ENCODE measurements at regions not wholly inside any gene's neighbourhood (a gene's known extent, or its start where the extent isn't known, plus 50 kb on each side); places are given as distances from the start of the nearest gene placed in this dataset.

- ATAC-seq (no peak), DNase-seq (ENCODE audit: missing footprints) (no peak)
- intact Hi-C loops (cut with DNase I): no loop called here
Measured at GRCh38 chr7:36018816-36019484, 134.1 kb upstream of the EEPD1 start.

GRCh38 chr7:36019538-36019937, 133.5 kb upstream of the EEPD1 start:
- intact Hi-C loops (cut with DNase I): no loop called here
- ATAC-seq: no peak
- DNase-seq (ENCODE audit: missing footprints): no peak

- intact Hi-C loops (cut with DNase I): no loop called here
- DNase-seq (ENCODE audit: missing footprints): no peak
- no peak for ATAC-seq
Measured at GRCh38 chr7:36019980-36020379, 133.1 kb upstream of the EEPD1 start.

DNA sequence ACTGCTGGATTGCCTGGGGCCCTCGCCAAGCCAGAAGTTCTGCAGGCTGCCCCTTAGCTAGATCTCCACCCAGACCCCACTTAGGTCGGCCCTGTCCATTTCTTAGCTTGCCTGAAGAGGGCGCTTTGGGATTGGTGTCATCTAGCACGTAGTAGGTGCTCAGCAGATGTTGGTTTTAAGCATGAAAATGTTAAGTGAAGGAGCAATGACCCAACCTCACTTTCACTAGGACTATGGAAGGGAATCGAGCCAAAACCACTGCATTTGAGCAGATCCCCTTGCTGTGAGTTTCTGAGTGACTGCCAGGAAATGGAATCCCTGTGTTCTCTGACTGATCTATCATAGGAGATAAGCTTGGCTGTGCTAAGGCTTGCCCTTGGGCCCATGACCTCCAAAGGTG, 131.7 kb upstream of the EEPD1 start:
- no peak for DNase-seq (ENCODE audit: missing footprints)
- ATAC-seq: peak; percentile 37
- intact Hi-C loops (cut with DNase I): no loop called here

DNA sequence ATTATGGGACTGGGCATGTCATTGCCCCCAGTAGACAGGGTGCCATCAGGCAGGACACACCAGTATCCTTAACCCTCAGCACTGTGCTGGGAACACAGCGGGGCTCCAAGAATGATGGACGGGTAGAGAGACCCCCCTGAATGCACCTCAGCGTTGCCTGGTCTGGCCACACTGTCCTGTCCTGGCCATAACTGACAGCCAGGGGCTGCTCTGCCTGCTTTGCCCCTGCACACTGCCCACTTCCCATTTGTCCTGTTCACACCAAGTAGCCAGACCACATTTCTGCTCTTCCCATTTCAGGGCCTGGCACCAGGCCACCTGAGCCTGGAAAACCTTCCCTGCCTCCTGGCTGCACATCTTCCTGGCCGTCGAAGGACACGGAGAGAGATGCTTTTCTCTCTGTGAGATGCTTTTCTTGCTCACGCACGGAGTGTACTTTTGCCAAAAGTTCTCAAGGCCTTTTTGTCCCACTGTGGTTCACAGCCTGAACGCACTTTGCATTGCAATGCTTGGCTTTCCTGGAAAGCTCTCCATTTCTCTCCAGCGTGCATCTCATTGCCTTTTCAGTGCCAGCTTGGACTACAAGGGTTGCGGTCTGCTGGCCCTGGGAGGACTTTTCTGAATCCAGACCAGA, 131.0 kb upstream of the EEPD1 start:
- DNase-seq (ENCODE audit: missing footprints) (no peak), ATAC-seq (peak; percentile 13)
- intact Hi-C loops (cut with DNase I): no loop called here

DNA sequence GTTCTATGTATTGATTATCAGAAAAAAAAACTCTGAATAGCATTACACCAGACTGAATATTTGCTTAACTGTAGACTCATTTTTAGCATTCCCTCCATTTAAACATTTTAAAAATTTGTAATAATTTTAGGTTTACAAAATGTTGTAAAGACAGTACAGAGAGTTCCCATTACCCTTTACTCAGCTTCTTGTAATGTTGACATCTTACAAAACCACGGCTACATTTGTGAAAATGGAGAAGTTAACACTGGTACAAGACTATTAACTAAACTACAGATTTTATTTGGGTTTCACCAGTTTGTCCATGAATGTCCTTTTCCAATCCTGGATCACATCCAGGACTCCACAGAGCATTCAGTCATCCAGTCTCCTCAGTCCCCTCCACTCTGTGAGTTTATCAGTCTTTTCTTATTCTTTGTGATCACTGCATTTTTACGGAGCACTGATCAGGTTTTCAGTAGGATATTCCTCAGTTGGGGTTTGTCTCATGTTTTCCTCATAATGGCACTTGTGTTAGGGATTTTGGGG, 130.0 kb upstream of the EEPD1 start:
- intact Hi-C loops (cut with DNase I): no loop called here
- no peak for DNase-seq (ENCODE audit: missing footprints)
- no peak for ATAC-seq

GRCh38 chr7:36025190-36025589, 127.9 kb upstream of the EEPD1 start:
- DNase-seq (ENCODE audit: missing footprints) (no peak), ATAC-seq (no peak)
- intact Hi-C loops (cut with DNase I): no loop called here

- DNase-seq (ENCODE audit: missing footprints) (no peak), ATAC-seq (no peak)
- intact Hi-C loops (cut with DNase I): no loop called here
Measured at GRCh38 chr7:36029311-36029710, 123.7 kb upstream of the EEPD1 start.

DNA sequence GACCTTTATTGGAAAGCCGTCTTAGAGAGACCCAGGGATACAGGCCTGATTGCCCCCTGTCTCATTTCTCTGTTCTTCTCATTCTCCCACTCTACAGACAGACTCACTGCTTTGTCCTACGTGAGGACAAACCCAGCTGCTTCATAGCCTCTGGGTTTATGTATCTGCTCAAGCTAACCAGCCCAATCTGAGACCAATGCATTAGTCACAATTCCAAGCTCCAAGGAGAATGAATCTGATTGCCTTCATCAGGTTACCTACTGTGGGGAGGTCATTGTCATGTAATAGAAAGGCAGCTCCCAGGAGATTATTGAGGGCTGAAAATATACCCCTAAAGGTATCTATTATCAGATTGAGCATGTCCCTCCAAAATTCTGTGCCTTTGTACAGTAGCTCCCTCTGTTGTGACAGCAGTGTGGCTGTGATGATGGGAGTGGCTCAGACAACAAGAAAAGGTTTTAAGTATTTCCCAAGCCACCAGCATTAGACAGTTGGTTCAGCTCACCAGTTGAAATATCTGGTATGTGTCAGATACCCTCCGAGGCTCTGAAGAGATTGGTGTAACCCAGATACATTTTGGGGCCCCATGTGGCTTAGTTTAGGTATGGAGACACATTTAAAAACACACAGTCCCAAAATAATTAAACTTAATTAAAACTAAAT, 123.1 kb upstream of the EEPD1 start:
- intact Hi-C loops (cut with DNase I): loop anchor here (5.0 kb wide), 1 partner anchor 52 kb away; no protein-coding TSS in a partner anchor
- no peak for ATAC-seq

GRCh38 chr7:36032361-36032818, 120.7 kb upstream of the EEPD1 start:
- intact Hi-C loops (cut with DNase I): loop anchor here (5.0 kb wide), 1 partner anchor 50 kb away; no protein-coding TSS in a partner anchor
- DNase-seq (ENCODE audit: missing footprints) (no peak), ATAC-seq (no peak)

More for the DNA sequence above, 123.1 kb upstream of the EEPD1 start:
- no peak for DNase-seq (ENCODE audit: missing footprints)

- ATAC-seq (no peak), DNase-seq (ENCODE audit: missing footprints) (no peak)
- intact Hi-C loops (cut with DNase I): loop anchor here (5.0 kb wide), 1 partner anchor 48 kb away; no protein-coding TSS in a partner anchor
Measured at GRCh38 chr7:36034020-36034419, 119.0 kb upstream of the EEPD1 start.

DNA sequence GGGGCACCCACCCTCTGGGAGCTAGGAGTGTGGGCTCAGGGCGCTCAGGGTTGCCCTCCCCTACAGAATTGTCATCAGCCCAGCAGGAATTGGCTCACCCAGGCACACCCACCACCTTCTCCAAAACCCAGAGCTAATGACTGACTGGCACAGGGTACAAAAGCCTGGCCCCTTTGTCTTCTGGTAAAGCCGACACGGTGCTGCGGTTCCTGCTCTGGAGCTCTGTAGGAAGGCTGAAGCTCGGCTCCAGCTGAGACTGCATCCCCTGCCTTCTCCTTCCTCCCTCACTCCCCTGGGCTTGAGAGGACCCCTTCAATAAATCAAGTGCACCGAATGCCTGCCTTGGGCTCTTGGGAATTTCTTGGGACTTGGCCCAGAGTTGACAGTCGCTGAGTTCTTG, 117.9 kb upstream of the EEPD1 start:
- intact Hi-C loops (cut with DNase I): no loop called here
- ATAC-seq (no peak), DNase-seq (ENCODE audit: missing footprints) (no peak)

GRCh38 chr7:36036590-36036989, 116.5 kb upstream of the EEPD1 start:
- intact Hi-C loops (cut with DNase I): no loop called here
- DNase-seq (ENCODE audit: missing footprints) (no peak), ATAC-seq (peak; percentile 85)

- intact Hi-C loops (cut with DNase I): no loop called here
- peak; percentile 76 for DNase-seq (ENCODE audit: missing footprints)
- peak; percentile 67 for ATAC-seq
Measured at GRCh38 chr7:36037121-36037662, 115.9 kb upstream of the EEPD1 start.

- DNase-seq (ENCODE audit: missing footprints) (no peak), ATAC-seq (no peak)
- intact Hi-C loops (cut with DNase I): no loop called here
Measured at GRCh38 chr7:36038063-36038721, 114.9 kb upstream of the EEPD1 start.

DNA sequence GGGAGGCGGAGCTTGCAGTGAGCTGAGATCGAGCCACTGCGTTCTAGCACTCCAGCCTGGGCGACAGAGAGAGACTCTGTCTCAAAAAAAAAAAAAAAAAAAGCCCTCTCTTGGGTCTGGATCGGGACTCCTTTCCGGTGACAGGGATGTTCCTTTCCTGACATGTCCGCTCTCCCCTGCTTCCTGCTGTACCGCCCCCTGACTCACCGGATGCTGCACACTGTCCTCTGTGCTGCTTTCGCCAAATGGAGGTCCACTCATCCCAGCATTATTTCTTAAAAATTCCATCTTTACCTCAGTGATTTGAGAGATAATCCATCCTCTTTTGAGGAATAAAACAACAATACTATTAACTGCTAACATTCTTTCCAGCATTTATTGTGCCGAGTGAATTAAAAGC, 113.8 kb upstream of the EEPD1 start:
- ATAC-seq (no peak), DNase-seq (ENCODE audit: missing footprints) (no peak)
- intact Hi-C loops (cut with DNase I): no loop called here

DNA sequence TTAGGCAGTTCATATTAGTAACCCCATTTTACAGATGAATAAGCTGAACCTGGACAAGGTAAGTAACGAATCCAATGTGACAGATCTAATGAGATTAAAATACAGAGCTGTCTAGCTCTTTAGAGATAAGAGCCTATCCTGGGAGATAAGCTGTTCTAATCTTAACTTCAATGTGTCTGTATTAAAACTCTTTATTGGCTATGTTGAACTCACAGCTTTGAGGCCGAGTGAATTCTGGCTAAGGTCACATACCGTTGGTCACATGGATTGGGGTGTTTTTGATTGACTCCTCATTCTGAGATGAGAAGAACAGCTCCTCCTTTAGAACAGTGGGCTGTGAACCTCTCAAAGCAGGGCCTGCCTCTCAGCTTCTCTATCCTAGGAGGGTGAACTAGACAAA, 113.4 kb upstream of the EEPD1 start:
- intact Hi-C loops (cut with DNase I): loop anchor here (5.0 kb wide), 1 partner anchor 113 kb away; the partner anchor contains the start of gene EEPD1
- no peak for ATAC-seq
- no peak for DNase-seq (ENCODE audit: missing footprints)

GRCh38 chr7:36040679-36041078, 112.4 kb upstream of the EEPD1 start:
- ATAC-seq (no peak), DNase-seq (ENCODE audit: missing footprints) (no peak)
- intact Hi-C loops (cut with DNase I): loop anchor here (5.0 kb wide), 1 partner anchor 112 kb away; the partner anchor contains the start of gene EEPD1
